H9 (cell line): ENCODE measurements at regions not wholly inside any gene's neighbourhood (a gene's known extent, or its start where the extent isn't known, plus 50 kb on each side); places are given as distances from the start of the nearest gene placed in this dataset.

Experiments
- DNase-seq: peaks from one replicate; pipeline ENCODE4 v3.0.0-alpha.2; 2017
- H2AFZ ChIP-seq: one replicate; pipeline ENCODE4 v1.6.1; 2013; ENCODE audit warnings: mild to moderate bottlenecking, low read length, control low read depth, moderate library complexity
- H2AK5ac ChIP-seq: 2 replicates; pipeline ENCODE4 v1.6.1; 2013; ENCODE audit warnings: low read length, control low read depth, mixed read lengths; ENCODE audit not compliant: insufficient read length
- H2BK120ac ChIP-seq: one replicate; pipeline ENCODE4 v1.6.1; 2013; ENCODE audit warnings: low read depth, mild to moderate bottlenecking, low read length, control low read depth, inconsistent platforms; ENCODE audit not compliant: poor library complexity, severe bottlenecking
- H2BK12ac ChIP-seq: 2 replicates; pipeline ENCODE4 v1.6.1; 2013; ENCODE audit warnings: low read length, control low read depth, mixed read lengths, low read depth; ENCODE audit not compliant: insufficient read length
- H2BK15ac ChIP-seq: 2 replicates; pipeline ENCODE4 v1.6.1; 2013; ENCODE audit warnings: low read depth, low read length, control low read depth
- H2BK20ac ChIP-seq: one replicate; pipeline ENCODE4 v1.6.1; 2013; ENCODE audit warnings: low read depth, mild to moderate bottlenecking, low read length, control low read depth, inconsistent platforms; ENCODE audit not compliant: poor library complexity, severe bottlenecking
- H2BK5ac ChIP-seq: 2 replicates; pipeline ENCODE4 v1.6.1; 2013; ENCODE audit warnings: low read length, control low read depth, mixed read lengths; ENCODE audit not compliant: insufficient read length
- H3K14ac ChIP-seq: 2 replicates; pipeline ENCODE4 v1.6.1; 2013; ENCODE audit warnings: low read length, control low read depth; ENCODE audit not compliant: insufficient read depth
- H3K18ac ChIP-seq: 2 replicates; pipeline ENCODE4 v1.6.1; 2013; ENCODE audit warnings: low read depth, mild to moderate bottlenecking, mixed read lengths, low read length, control low read depth; ENCODE audit not compliant: insufficient read length
- H3K23ac ChIP-seq: 2 replicates; pipeline ENCODE4 v1.6.1; 2013; ENCODE audit warnings: low read length, control low read depth, mixed read lengths, low read depth; ENCODE audit not compliant: insufficient read length
- H3K23me2 ChIP-seq: 2 replicates; pipeline ENCODE4 v1.6.1; 2013; ENCODE audit warnings: low read depth, mild to moderate bottlenecking, mixed read lengths, low read length, control low read depth; ENCODE audit not compliant: insufficient read length, poor library complexity, severe bottlenecking
- H3K27ac ChIP-seq: 2 replicates; pipeline ENCODE4 v1.5.1; 2013; ENCODE audit warnings: low read length, control low read depth, mixed read lengths, low read depth; ENCODE audit not compliant: insufficient read length
- H3K27me3 ChIP-seq: 2 replicates; pipeline ENCODE4 v1.6.1; 2013; ENCODE audit warnings: low read length, control low read depth, inconsistent platforms; ENCODE audit not compliant: insufficient read depth
- H3K4ac ChIP-seq: 2 replicates; pipeline ENCODE4 v1.6.1; 2013; ENCODE audit warnings: low read depth, mild to moderate bottlenecking, control low read depth, inconsistent platforms, low read length, moderate library complexity
- H3K4me1 ChIP-seq: 2 replicates; pipeline ENCODE4 v1.6.1; 2013; ENCODE audit warnings: low read length, control low read depth, inconsistent platforms; ENCODE audit not compliant: insufficient read depth
- H3K4me2 ChIP-seq: 2 replicates; pipeline ENCODE4 v1.6.1; 2013; ENCODE audit warnings: low read length, control low read depth, mixed read lengths; ENCODE audit not compliant: insufficient read length, insufficient read depth
- H3K56ac ChIP-seq: 2 replicates; pipeline ENCODE4 v1.6.1; 2013; ENCODE audit warnings: low read depth, mild to moderate bottlenecking, mixed read lengths, low read length, control low read depth; ENCODE audit not compliant: insufficient read length
- H3K79me1 ChIP-seq: 2 replicates; pipeline ENCODE4 v1.6.1; 2013; ENCODE audit warnings: low read depth, mild to moderate bottlenecking, moderate library complexity, low read length, control low read depth, inconsistent platforms; ENCODE audit not compliant: insufficient read depth, poor library complexity, severe bottlenecking
- H3K79me2 ChIP-seq: 2 replicates; pipeline ENCODE4 v1.6.1; 2013; ENCODE audit warnings: low read length, control low read depth, inconsistent platforms; ENCODE audit not compliant: insufficient read depth
- H3K9ac ChIP-seq: 2 replicates; pipeline ENCODE4 v1.6.1; 2013; ENCODE audit warnings: low read length, control low read depth, mixed read lengths; ENCODE audit not compliant: insufficient read length; ENCODE audit errors: extremely low read depth
- H3K9me3 ChIP-seq: one replicate; pipeline ENCODE4 v1.6.1; 2013; ENCODE audit warnings: low read depth, low read length, inconsistent platforms; ENCODE audit not compliant: control insufficient read depth
- H3T11ph ChIP-seq: one replicate; pipeline ENCODE4 v1.6.1; 2013; ENCODE audit warnings: mild to moderate bottlenecking, low read length, control low read depth, inconsistent platforms
- H4K20me1 ChIP-seq: one replicate; pipeline ENCODE4 v1.6.1; 2013; ENCODE audit not compliant: control insufficient read depth, insufficient read length, insufficient read depth
- H4K5ac ChIP-seq: 2 replicates; pipeline ENCODE4 v1.6.1; 2013; ENCODE audit warnings: low read depth, mild to moderate bottlenecking, mixed read lengths, low read length, control low read depth; ENCODE audit not compliant: insufficient read length
- H4K8ac ChIP-seq: replicated peaks from 2 replicates; pipeline ENCODE4 v1.6.1; 2013; ENCODE audit warnings: low read length, control low read depth, mixed read lengths, low read depth; ENCODE audit not compliant: insufficient read length
- H4K91ac ChIP-seq: 2 replicates; pipeline ENCODE4 v1.6.1; 2013; ENCODE audit warnings: low read depth, mild to moderate bottlenecking, moderate library complexity, mixed read lengths, low read length, control low read depth; ENCODE audit not compliant: insufficient read length
- H3K27ac Mint-ChIP-seq, 3 experiments: 2 replicates in 2 of 3; 3 replicates in 1 of 3; pipeline ENCODE4 v1.8.0; 2020 to 2021; ENCODE audit warnings: mixed read lengths in 3 of 3, mild to moderate bottlenecking in 1 of 3, moderate library complexity in 1 of 3
- H3K27me3 Mint-ChIP-seq: 2 replicates; pipeline ENCODE4 v1.8.0; 2021; ENCODE audit warnings: low read depth, mild to moderate bottlenecking, moderate library complexity, mixed read lengths
- H3K36me3 Mint-ChIP-seq, 3 experiments: 2 replicates in 2 of 3; 3 replicates in 1 of 3; pipeline ENCODE4 v1.8.0; 2020 to 2021; ENCODE audit warnings: low read depth in 3 of 3, mixed read lengths in 3 of 3; ENCODE audit not compliant: insufficient read depth in 1 of 3
- H3K4me1 Mint-ChIP-seq, 2 experiments: 2 replicates each; pipeline ENCODE4 v1.8.0; 2020; ENCODE audit warnings: mixed read lengths in 2 of 2
- H3K4me3 Mint-ChIP-seq, 2 experiments: 2 replicates in 1 of 2; 3 replicates in 1 of 2; pipeline ENCODE4 v1.8.0; 2020 to 2021; ENCODE audit warnings: mild to moderate bottlenecking in 2 of 2, mixed read lengths in 2 of 2, moderate library complexity in 1 of 2
- H3K9me3 Mint-ChIP-seq, 2 experiments: 2 replicates in 1 of 2; 3 replicates in 1 of 2; pipeline ENCODE4 v1.8.0; 2020; ENCODE audit warnings: mild to moderate bottlenecking in 2 of 2, mixed read lengths in 2 of 2, moderate library complexity in 1 of 2
- CTCF ChIP-seq: fragments of 200-600 bp; sonication (generic); conservative IDR thresholded peaks from 3 replicates; pipeline ENCODE4 v1.8.0; 2021; ENCODE audit warnings: antibody characterized with exemption, mild to moderate bottlenecking
- WGBS: extraction: QIAGEN DNeasy Blood & Tissue Kit; methylation state at CpG from one replicate; pipeline ENCODE4 v1.1.7; 2013; ENCODE audit warnings: missing lambda C conversion rate, low lambda C conversion rate, mixed read lengths; ENCODE audit not compliant: insufficient read length; ENCODE audit errors: extremely low coverage; 5-methylcytosine and 5-hydroxymethylcytosine counted together

- H3K79me1 ChIP-seq = no peaks in the 10 kb centered on the region
- H3K9me3 ChIP-seq = no peaks in the 10 kb centered on the region
- H4K20me1 ChIP-seq = no peaks in the 10 kb centered on the region
- H3K4me1 ChIP-seq = peaks cover 4% of the 10 kb centered on the region; the same call in 1 of the 2 replicates
- no peak overlapping the region for H2BK5ac ChIP-seq
- Mint-ChIP-seq H3K4me3 (no peak overlapping the region), H3K27me3 (peaks cover 4% of the 10 kb centered on the region), H3K4me1 (peaks cover 8% of the 10 kb centered on the region in 2 experiments), H3K36me3 (no peaks in the 10 kb centered on the region), H3K27ac (no peak overlapping the region), H3K9me3 (no peaks in the 10 kb centered on the region; a peak in 1 of 5 replicates)
- no peak for DNase-seq
- H2BK12ac ChIP-seq = no peak overlapping the region
- H3K27ac ChIP-seq = no peak overlapping the region
- no peak overlapping the region for H3K14ac ChIP-seq
- no peak overlapping the region for H4K5ac ChIP-seq
- no peak overlapping the region for H3T11ph ChIP-seq
- no peaks in the 10 kb centered on the region; the same call in 1 of the 2 replicates for H3K27me3 ChIP-seq
- no CpG with 5 or more reads among the region's 6 CpGs for WGBS
- H3K4ac ChIP-seq = no peak overlapping the region
- H3K23me2 ChIP-seq = peaks cover 4% of the 10 kb centered on the region
- H2BK120ac ChIP-seq = no peak overlapping the region
- no peak overlapping the region for H3K23ac ChIP-seq
- no peak overlapping the region for H2BK20ac ChIP-seq
- H3K79me2 ChIP-seq = no peaks in the 10 kb centered on the region
- no peak overlapping the region for H3K9ac ChIP-seq
- no peak overlapping the region for H2AK5ac ChIP-seq
- H2BK15ac ChIP-seq = no peak overlapping the region
- no peak for TF ChIP-seq CTCF
- H3K56ac ChIP-seq = no peak overlapping the region
- no peak overlapping the region for H4K91ac ChIP-seq
- H3K18ac ChIP-seq = no peak overlapping the region
- no peak overlapping the region for H4K8ac ChIP-seq
- no peak overlapping the region for H3K4me2 ChIP-seq
- H2AFZ ChIP-seq = no peak overlapping the region
These were observed 148.0 kb downstream of the PRR20E start for GRCh38 chr13:57314897-57315520.
